Mammary epithelial cell (primary cell): ENCODE measurements at regions not wholly inside any gene's neighbourhood (a gene's known extent, or its start where the extent isn't known, plus 50 kb on each side); places are given as distances from the start of the nearest gene placed in this dataset.

ENCODE experiments used
- CTCF ChIP-seq, 2 donors: IDR thresholded peaks in 1 of 2; conservative IDR thresholded peaks in 1 of 2; 2 replicates each; pipeline ENCODE4 v1.5.1; 2011 to 2012; ENCODE audit warnings: inconsistent platforms in 2 of 2, low read length in 2 of 2, mild to moderate bottlenecking in 2 of 2, control low read depth in 1 of 2, low read depth in 1 of 2; ENCODE audit not compliant: insufficient read depth in 1 of 2; ENCODE audit errors: extremely low read depth in 1 of 2
- EZH2 ChIP-seq: IDR thresholded peaks from 2 replicates; pipeline ENCODE4 v1.6.1; 2012; ENCODE audit warnings: low read length, inconsistent platforms, borderline replicate concordance

- TF ChIP-seq CTCF (conservative IDR thresholded peaks at IDR 0.05 in 1 of 2, IDR thresholded peaks at IDR 0.05 in 1 of 2; ENCODE audit: extremely low read depth in 1 of 2, insufficient read depth in 1 of 2, low read depth in 1 of 2, low read length in 2 of 2): no peak
- no peak for TF ChIP-seq EZH2
These were observed 201.3 kb upstream of the STS start for GRCh38 chrX:6946168-6946567.
